ENCODE measurements at regions not wholly inside any gene's neighbourhood (a gene's known extent, or its start where the extent isn't known, plus 50 kb on each side); places are given as distances from the start of the nearest gene placed in this dataset.

DNA sequence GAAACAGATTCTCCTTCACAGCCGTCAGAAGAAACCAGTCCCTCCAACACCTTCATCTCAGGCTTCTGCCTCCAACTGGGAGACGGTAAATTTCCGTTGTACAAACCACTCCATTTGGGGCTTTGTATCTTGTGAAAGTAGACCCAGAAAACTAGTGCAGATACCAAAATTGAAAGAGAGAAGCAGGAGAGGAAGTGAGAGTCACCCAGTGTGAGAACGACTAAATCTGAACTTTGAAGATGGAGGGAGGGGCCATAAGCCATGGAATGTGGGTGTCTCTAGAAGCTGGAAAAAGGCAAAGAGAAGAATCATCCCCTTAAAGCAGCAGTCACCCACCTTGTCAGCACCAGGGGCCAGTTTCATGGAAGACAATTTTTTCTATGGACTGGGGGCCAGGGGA lies 88.3 kb upstream of the LRATD1 start:
- no peak for TF ChIP-seq CTCF (IDR thresholded peaks at IDR 0.05)
- no peak for TF ChIP-seq POLR2AphosphoS5 (IDR thresholded peaks at IDR 0.05; ENCODE audit: insufficient read depth in 1 of 2, low read depth in 1 of 2)
- no peak for TF ChIP-seq POLR2A (IDR thresholded peaks at IDR 0.05)

Measured in vagina (tissue), 2 donors.